OCI-LY3 (cell line): ENCODE measurements at regions not wholly inside any gene's neighbourhood (a gene's known extent, or its start where the extent isn't known, plus 50 kb on each side); places are given as distances from the start of the nearest gene placed in this dataset.

Experiments
- EZH2phosphoT487 ChIP-seq: fragments of 200-600 bp; shearing (Covaris generic); IDR thresholded peaks from 2 replicates; pipeline ENCODE4 v1.6.1; 2018; ENCODE audit warnings: antibody characterized with exemption, mixed run types, low read depth
- TF ChIP-seq, protein P1 (sequence below): fragments of 200-600, 300-600 bp; sonication (generic); IDR thresholded peaks from 2 replicates; pipeline ENCODE4 v1.5.1; 2014; ENCODE audit warnings: antibody characterized with exemption, low read length, low read depth

DNA sequence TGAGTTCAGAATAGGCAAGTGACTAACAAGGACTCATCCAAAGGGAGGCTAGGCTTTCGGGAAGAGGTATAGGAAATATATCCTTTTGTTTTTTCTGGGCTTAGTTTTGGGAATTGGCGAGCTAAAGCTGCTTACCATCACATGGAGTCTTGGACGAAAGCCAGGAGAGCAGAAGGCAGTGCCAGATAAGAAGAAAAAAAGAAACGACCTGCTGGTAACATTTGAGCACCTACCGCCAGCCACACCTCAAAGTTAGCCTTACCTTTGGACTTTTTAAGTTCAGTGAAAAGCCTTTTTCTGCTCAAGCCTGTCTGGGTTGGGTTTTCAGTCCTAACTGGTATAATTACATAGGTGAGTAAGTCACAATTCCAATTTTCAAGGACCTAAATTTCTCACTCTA lies 85.1 kb upstream of the LCORL start:
- TF ChIP-seq, protein P1, sequence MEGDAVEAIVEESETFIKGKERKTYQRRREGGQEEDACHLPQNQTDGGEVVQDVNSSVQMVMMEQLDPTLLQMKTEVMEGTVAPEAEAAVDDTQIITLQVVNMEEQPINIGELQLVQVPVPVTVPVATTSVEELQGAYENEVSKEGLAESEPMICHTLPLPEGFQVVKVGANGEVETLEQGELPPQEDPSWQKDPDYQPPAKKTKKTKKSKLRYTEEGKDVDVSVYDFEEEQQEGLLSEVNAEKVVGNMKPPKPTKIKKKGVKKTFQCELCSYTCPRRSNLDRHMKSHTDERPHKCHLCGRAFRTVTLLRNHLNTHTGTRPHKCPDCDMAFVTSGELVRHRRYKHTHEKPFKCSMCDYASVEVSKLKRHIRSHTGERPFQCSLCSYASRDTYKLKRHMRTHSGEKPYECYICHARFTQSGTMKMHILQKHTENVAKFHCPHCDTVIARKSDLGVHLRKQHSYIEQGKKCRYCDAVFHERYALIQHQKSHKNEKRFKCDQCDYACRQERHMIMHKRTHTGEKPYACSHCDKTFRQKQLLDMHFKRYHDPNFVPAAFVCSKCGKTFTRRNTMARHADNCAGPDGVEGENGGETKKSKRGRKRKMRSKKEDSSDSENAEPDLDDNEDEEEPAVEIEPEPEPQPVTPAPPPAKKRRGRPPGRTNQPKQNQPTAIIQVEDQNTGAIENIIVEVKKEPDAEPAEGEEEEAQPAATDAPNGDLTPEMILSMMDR: no peak
- TF ChIP-seq EZH2phosphoT487: no peak
